Activated CD8-positive, alpha-beta T cell treated with anti-CD3 and anti-CD28 coated beads, Interleukin-2, amount 10 ng/mL, durations not matched to agents 7 days and 5 days (primary cell): ENCODE measurements at regions not wholly inside any gene's neighbourhood (a gene's known extent, or its start where the extent isn't known, plus 50 kb on each side); places are given as distances from the start of the nearest gene placed in this dataset.

Experiments used
- ATAC-seq: fragments of 150-1000 bp; cut with Tn5 transposase; one replicate; pipeline ENCODE4 v1.10.0; 2021; ENCODE audit warnings: moderate library complexity
- CTCF ChIA-PET: fragments of 350-600 bp; sonication (Branson Sonifier 250); formaldehyde crosslinking; loops from one replicate; lab custom pipeline; 2021; ENCODE audit warnings: antibody characterized with exemption; lab: Charles Lee
- POLR2A ChIA-PET: fragments of 350-600 bp; sonication (Branson Sonifier 250); formaldehyde crosslinking; loops from one replicate; lab custom pipeline; 2021; ENCODE audit warnings: antibody characterized with exemption; lab: Charles Lee
- DNase-seq: peaks from one replicate; pipeline ENCODE4 v3.0.0-alpha.2; 2020
- H3K27ac Mint-ChIP-seq: one replicate; pipeline ENCODE4 v1.8.0; 2021; ENCODE audit warnings: mild to moderate bottlenecking, mixed read lengths
- H3K27me3 Mint-ChIP-seq: one replicate; pipeline ENCODE4 v1.8.0; 2021; ENCODE audit warnings: low read depth, mixed read lengths
- H3K36me3 Mint-ChIP-seq: one replicate; pipeline ENCODE4 v1.8.0; 2021; ENCODE audit warnings: low read depth, mixed read lengths
- H3K4me1 Mint-ChIP-seq: one replicate; pipeline ENCODE4 v1.8.0; 2021; ENCODE audit warnings: low read depth, mixed read lengths
- H3K4me3 Mint-ChIP-seq: one replicate; pipeline ENCODE4 v1.8.0; 2021; ENCODE audit warnings: mild to moderate bottlenecking, mixed read lengths
- H3K9me3 Mint-ChIP-seq: one replicate; pipeline ENCODE4 v1.8.0; 2022; ENCODE audit warnings: mixed read lengths; ENCODE audit not compliant: insufficient read depth

DNA sequence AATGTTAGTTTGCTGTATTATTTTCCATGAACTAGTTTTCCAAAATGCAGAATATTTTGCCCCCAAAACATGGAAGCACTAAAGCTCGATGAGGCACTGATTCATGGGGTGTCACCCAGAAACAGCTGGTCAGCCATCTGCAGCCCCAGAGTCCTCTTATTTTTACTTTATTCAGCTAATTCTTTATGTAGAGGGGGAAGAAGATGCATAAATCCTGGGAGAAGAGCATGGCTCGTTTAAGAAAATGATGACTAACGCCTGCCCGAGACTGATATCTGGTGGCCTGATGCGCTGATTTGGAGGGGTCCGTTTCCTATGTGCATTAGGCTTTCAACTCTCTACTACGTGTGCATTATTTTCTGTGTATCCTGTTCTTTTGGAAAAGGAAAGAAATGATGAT is 390.3 kb upstream of the MEF2C start:
- CTCF ChIA-PET, result no interaction called here
- Mint-ChIP-seq H3K27me3 (no peaks in the 10 kb centered on the region), H3K36me3 (no peaks in the 10 kb centered on the region), H3K4me3 (no peak overlapping the region), H3K9me3 (no peaks in the 10 kb centered on the region), H3K4me1 (no peaks in the 10 kb centered on the region), H3K27ac (no peak overlapping the region)
- ATAC-seq, result no peak
- POLR2A ChIA-PET, result no interaction called here
- no peak for DNase-seq

GRCh38 chr5:89270901-89271300 is 387.9 kb upstream of the MEF2C start:
- no peak for ATAC-seq
- H3K9me3 Mint-ChIP-seq, result no peaks in the 10 kb centered on the region
- no peak overlapping the region for H3K4me3 Mint-ChIP-seq
- DNase-seq, result no peak
- peaks cover 3% of the 10 kb centered on the region for H3K27me3 Mint-ChIP-seq
- POLR2A ChIA-PET, result interaction anchor here (0.9 kb wide), 1 partner anchor 43 kb away, joined by 3 read pairs; no protein-coding TSS in a partner anchor
- no peaks in the 10 kb centered on the region for H3K36me3 Mint-ChIP-seq
- H3K4me1 Mint-ChIP-seq, result no peaks in the 10 kb centered on the region
- CTCF ChIA-PET, result no interaction called here
- H3K27ac Mint-ChIP-seq, result no peak overlapping the region

GRCh38 chr5:89269721-89270120 is 386.7 kb upstream of the MEF2C start:
- Mint-ChIP-seq H3K27ac (no peak overlapping the region), H3K4me1 (no peaks in the 10 kb centered on the region), H3K36me3 (no peaks in the 10 kb centered on the region), H3K27me3 (peaks cover 3% of the 10 kb centered on the region), H3K9me3 (no peaks in the 10 kb centered on the region), H3K4me3 (no peak overlapping the region)
- DNase-seq, result no peak
- ATAC-seq, result no peak
- POLR2A ChIA-PET, result no interaction called here
- CTCF ChIA-PET, result no interaction called here

DNA sequence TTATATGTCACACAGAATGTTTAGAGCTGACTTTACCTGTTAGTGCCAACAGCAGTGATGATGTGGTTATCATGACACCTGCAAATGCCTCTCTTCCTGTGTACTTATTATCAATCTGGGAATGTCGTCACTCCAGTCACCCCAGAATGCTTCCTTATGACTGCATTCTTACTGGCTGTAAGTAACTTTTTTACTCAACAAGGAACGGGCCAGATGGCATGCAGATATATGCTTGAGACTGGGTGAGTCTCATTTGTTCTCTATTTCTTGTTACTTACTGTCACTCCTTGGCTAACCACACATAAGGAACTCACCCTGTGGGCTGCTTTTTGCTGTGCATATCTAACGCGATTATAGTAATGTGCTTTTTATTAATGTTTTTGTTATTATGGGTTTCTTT is 385.5 kb upstream of the MEF2C start:
- no peak overlapping the region for H3K27ac Mint-ChIP-seq
- no peak for ATAC-seq
- DNase-seq, result no peak
- peaks cover 3% of the 10 kb centered on the region for H3K27me3 Mint-ChIP-seq
- H3K9me3 Mint-ChIP-seq, result no peaks in the 10 kb centered on the region
- POLR2A ChIA-PET, result no interaction called here
- no peak overlapping the region for H3K4me3 Mint-ChIP-seq
- CTCF ChIA-PET, result no interaction called here
- no peaks in the 10 kb centered on the region for H3K4me1 Mint-ChIP-seq
- no peaks in the 10 kb centered on the region for H3K36me3 Mint-ChIP-seq

GRCh38 chr5:89267788-89268187 is 384.8 kb upstream of the MEF2C start:
- POLR2A ChIA-PET, result no interaction called here

DNA sequence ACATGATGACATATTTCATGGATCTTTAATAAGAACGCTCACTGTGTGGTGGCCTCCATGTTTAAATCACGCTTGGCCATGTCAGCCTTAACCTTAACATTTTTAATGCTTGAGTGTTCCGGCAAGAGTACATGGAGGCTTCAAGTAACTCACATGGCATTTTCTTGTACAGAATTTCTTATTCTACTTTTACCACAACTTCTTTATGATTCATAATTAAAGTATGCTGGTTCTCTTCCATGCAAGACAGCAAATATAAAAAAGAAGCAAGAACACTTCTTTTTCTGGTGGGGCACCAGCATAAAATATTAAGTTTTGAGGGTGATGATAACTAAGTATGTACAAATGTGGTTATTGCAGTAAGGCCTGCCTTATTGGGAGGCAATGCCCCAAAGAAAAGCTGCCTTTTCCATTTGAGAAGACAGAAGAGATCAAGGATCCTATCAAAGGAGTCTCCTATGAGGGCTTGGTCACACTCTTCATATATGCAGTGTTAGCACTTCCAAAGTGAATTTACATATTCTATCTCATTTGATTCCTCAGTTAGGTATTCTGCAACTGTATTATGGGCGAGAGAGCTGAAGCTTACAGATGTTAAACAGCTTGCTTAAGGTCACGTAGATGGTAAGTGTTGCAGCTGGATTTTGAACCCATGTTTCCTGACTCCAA is 382.7 kb upstream of the MEF2C start:
- H3K4me3 Mint-ChIP-seq, result no peak overlapping the region
- no peaks in the 10 kb centered on the region for H3K9me3 Mint-ChIP-seq
- no peaks in the 10 kb centered on the region for H3K36me3 Mint-ChIP-seq
- no peak overlapping the region for H3K27ac Mint-ChIP-seq
- ATAC-seq (no peak), DNase-seq (no peak)
- H3K27me3 Mint-ChIP-seq, result peaks cover 3% of the 10 kb centered on the region
- ChIA-PET CTCF (no interaction called here), POLR2A (no interaction called here)
- H3K4me1 Mint-ChIP-seq, result no peaks in the 10 kb centered on the region

More at GRCh38 chr5:89267788-89268187, 384.8 kb upstream of the MEF2C start:
- H3K27me3 Mint-ChIP-seq, result peaks cover 3% of the 10 kb centered on the region
- H3K4me1 Mint-ChIP-seq, result no peaks in the 10 kb centered on the region
- H3K27ac Mint-ChIP-seq, result no peak overlapping the region
- DNase-seq, result no peak
- no peak for ATAC-seq
- H3K4me3 Mint-ChIP-seq, result no peak overlapping the region
- H3K36me3 Mint-ChIP-seq, result no peaks in the 10 kb centered on the region
- CTCF ChIA-PET, result no interaction called here
- no peaks in the 10 kb centered on the region for H3K9me3 Mint-ChIP-seq

DNA sequence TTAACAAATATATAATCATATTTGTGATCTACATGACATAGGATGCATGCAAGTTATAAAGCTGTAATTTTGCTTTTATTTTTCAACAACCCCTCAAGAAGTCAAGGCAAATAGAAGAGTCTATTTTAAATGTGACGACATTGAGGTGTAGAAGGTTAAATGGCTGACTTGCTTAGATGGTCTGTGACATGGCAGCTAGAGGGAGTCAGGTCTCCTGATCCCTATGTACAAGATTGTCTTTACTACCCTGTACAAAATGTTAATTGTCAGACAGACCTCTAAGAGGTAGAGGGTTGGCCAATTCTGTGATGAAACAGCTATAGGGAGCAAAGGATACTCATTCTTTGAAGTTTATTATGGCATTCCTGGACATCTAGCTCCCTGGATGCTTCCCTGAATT is 380.9 kb upstream of the MEF2C start:
- H3K27me3 Mint-ChIP-seq, result peaks cover 3% of the 10 kb centered on the region
- H3K36me3 Mint-ChIP-seq, result no peaks in the 10 kb centered on the region
- H3K27ac Mint-ChIP-seq, result no peak overlapping the region
- no peaks in the 10 kb centered on the region for H3K4me1 Mint-ChIP-seq
- POLR2A ChIA-PET, result no interaction called here
- CTCF ChIA-PET, result no interaction called here
- no peaks in the 10 kb centered on the region for H3K9me3 Mint-ChIP-seq
- no peak for DNase-seq
- H3K4me3 Mint-ChIP-seq, result no peak overlapping the region
- no peak for ATAC-seq

DNA sequence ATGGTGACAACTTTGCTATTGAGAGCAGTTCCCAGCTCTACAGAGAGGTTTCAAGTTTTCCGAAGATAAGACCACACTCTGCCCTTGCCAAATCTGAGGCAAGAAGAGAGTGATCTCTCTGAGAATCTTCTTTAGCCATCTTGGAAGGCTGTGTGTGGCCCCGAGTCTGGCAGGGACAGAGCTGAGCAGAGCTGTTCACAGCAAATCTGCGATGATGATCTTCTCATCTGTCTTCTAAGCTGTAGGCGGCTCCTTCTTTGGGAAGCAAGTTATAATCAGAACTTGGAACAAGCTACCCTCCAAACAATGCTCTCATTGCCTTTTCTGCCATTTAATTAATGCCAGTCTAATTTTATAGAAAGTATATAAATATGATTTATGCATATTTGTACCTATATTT is 379.0 kb upstream of the MEF2C start:
- Mint-ChIP-seq H3K4me1 (no peaks in the 10 kb centered on the region), H3K4me3 (no peak overlapping the region), H3K27ac (no peak overlapping the region), H3K27me3 (peaks cover under 1% of the 10 kb centered on the region), H3K9me3 (no peaks in the 10 kb centered on the region), H3K36me3 (no peaks in the 10 kb centered on the region)
- ATAC-seq, result no peak
- ChIA-PET CTCF (no interaction called here), POLR2A (no interaction called here)
- no peak for DNase-seq

GRCh38 chr5:89260254-89260653 is 377.3 kb upstream of the MEF2C start:
- no peak for ATAC-seq
- no peak overlapping the region for H3K27ac Mint-ChIP-seq
- no peaks in the 10 kb centered on the region for H3K27me3 Mint-ChIP-seq
- CTCF ChIA-PET, result no interaction called here
- no peak overlapping the region for H3K4me3 Mint-ChIP-seq
- H3K36me3 Mint-ChIP-seq, result no peaks in the 10 kb centered on the region
- POLR2A ChIA-PET, result no interaction called here
- DNase-seq, result no peak
- no peaks in the 10 kb centered on the region for H3K9me3 Mint-ChIP-seq
- no peaks in the 10 kb centered on the region for H3K4me1 Mint-ChIP-seq

DNA sequence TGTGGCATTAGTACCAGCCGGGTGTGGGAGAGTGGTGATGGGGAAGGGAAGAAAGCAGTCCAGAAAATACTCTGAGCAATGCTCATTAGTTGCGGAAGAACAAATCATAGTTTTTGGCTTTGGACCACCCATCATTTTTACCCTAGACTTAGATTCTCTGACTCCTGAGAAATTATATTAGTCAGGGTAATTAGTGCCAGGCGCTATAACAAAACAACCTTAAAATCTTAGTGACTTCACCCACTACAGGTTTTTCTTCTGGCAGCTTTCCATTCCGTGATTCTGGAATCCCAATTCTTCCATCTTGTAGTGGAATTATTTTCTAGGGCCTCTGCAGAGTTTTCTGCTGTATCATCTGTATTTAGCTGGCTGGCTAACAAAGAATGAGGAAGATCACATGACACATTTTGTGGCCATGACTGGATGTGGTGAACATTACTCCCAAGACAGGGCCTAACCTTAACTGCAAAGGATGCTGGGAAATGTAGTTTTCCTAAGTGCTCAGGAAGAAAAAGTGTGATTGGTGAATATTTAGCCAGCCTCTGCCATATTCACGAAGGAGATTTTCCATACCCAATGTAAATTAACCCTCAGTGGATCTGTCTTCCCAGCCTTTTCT is 373.0 kb upstream of the MEF2C start:
- ATAC-seq (no peak), DNase-seq (no peak)
- ChIA-PET CTCF (no interaction called here), POLR2A (no interaction called here)
- Mint-ChIP-seq H3K27me3 (no peaks in the 10 kb centered on the region), H3K27ac (no peak overlapping the region), H3K36me3 (no peaks in the 10 kb centered on the region), H3K4me1 (no peaks in the 10 kb centered on the region), H3K4me3 (no peak overlapping the region), H3K9me3 (no peaks in the 10 kb centered on the region)

GRCh38 chr5:89253666-89254352 is 370.8 kb upstream of the MEF2C start:
- Mint-ChIP-seq H3K4me3 (no peak overlapping the region), H3K36me3 (no peaks in the 10 kb centered on the region), H3K9me3 (no peaks in the 10 kb centered on the region), H3K4me1 (no peaks in the 10 kb centered on the region), H3K27ac (no peak overlapping the region), H3K27me3 (no peaks in the 10 kb centered on the region)
- DNase-seq (no peak), ATAC-seq (no peak)
- CTCF ChIA-PET, result no interaction called here
- POLR2A ChIA-PET, result no interaction called here

GRCh38 chr5:89246864-89247263 is 363.9 kb upstream of the MEF2C start:
- no peaks in the 10 kb centered on the region for H3K36me3 Mint-ChIP-seq
- ChIA-PET CTCF (no interaction called here), POLR2A (no interaction called here)
- ATAC-seq (no peak), DNase-seq (no peak)
- H3K4me3 Mint-ChIP-seq, result no peak overlapping the region
- no peaks in the 10 kb centered on the region for H3K27me3 Mint-ChIP-seq
- H3K9me3 Mint-ChIP-seq, result no peaks in the 10 kb centered on the region
- no peak overlapping the region for H3K27ac Mint-ChIP-seq
- H3K4me1 Mint-ChIP-seq, result no peaks in the 10 kb centered on the region
